NCI-H446 (cell line): ENCODE measurements at regions not wholly inside any gene's neighbourhood (a gene's known extent, or its start where the extent isn't known, plus 50 kb on each side); places are given as distances from the start of the nearest gene placed in this dataset.

ENCODE experiments used
- DNase-seq, 2 experiments: peaks; one replicate each; lab custom pipeline; 2025; lab: John Stamatoyannopoulos, UW

GRCh38 chr1:185581020-185581419, 153.2 kb upstream of the HMCN1 start:
- no peak for DNase-seq

GRCh38 chr1:185578293-185578692, 155.9 kb upstream of the HMCN1 start:
- no peak for DNase-seq

- DNase-seq = no peak
Observed at GRCh38 chr1:185574139-185574875, 159.9 kb upstream of the HMCN1 start.

GRCh38 chr1:185573677-185574076, 160.5 kb upstream of the HMCN1 start:
- no peak for DNase-seq

GRCh38 chr1:185573162-185573561, 161.0 kb upstream of the HMCN1 start:
- no peak for DNase-seq

- no peak for DNase-seq
Observed at GRCh38 chr1:185570962-185571361, 163.2 kb upstream of the HMCN1 start.

- DNase-seq = no peak
Observed at GRCh38 chr1:185568155-185569123, 165.8 kb upstream of the HMCN1 start.

- no peak for DNase-seq
Observed at GRCh38 chr1:185567440-185567839, 166.8 kb upstream of the HMCN1 start.

- no peak for DNase-seq
Observed at GRCh38 chr1:185566995-185567394, 167.2 kb upstream of the HMCN1 start.

- DNase-seq = peak in 1 of 2 experiments; percentile 47
Observed at GRCh38 chr1:185565302-185565701, 168.9 kb upstream of the HMCN1 start.

GRCh38 chr1:185564816-185565215, 169.4 kb upstream of the HMCN1 start:
- DNase-seq = peak in 1 of 2 experiments; percentile 56

- DNase-seq = no peak
Observed at GRCh38 chr1:185562461-185563359, 171.5 kb upstream of the HMCN1 start.

GRCh38 chr1:185561629-185562028, 172.6 kb upstream of the HMCN1 start:
- no peak for DNase-seq

GRCh38 chr1:185560760-185561159, 173.4 kb upstream of the HMCN1 start:
- DNase-seq = no peak

- no peak for DNase-seq
Observed at GRCh38 chr1:185559684-185560331, 174.4 kb upstream of the HMCN1 start.

GRCh38 chr1:185559151-185559550, 175.0 kb upstream of the HMCN1 start:
- DNase-seq = no peak

- DNase-seq = no peak
Observed at GRCh38 chr1:185556561-185556960, 177.6 kb upstream of the HMCN1 start.

- DNase-seq = no peak
Observed at GRCh38 chr1:185555743-185556142, 178.4 kb upstream of the HMCN1 start.

GRCh38 chr1:185551008-185551407, 183.2 kb upstream of the HMCN1 start:
- no peak for DNase-seq

GRCh38 chr1:185549906-185550305, 184.3 kb upstream of the HMCN1 start:
- DNase-seq = no peak

- no peak for DNase-seq
Observed at GRCh38 chr1:185546029-185546428, 188.2 kb upstream of the HMCN1 start.
